HG02798 (cell line): ENCODE measurements at regions not wholly inside any gene's neighbourhood (a gene's known extent, or its start where the extent isn't known, plus 50 kb on each side); places are given as distances from the start of the nearest gene placed in this dataset.
"Not testable (repeated sequence)": the region's sequence is repeated elsewhere in the genome, so short reads cannot be mapped to it uniquely, and the experiment has no call there.

Source experiments
- ATAC-seq: cut with Tn5 transposase; IDR thresholded peaks from one replicate; pipeline ENCODE4 v1.9.1; 2021; ENCODE audit warnings: mild to moderate bottlenecking; ENCODE audit not compliant: unreplicated experiment, poor library complexity

DNA sequence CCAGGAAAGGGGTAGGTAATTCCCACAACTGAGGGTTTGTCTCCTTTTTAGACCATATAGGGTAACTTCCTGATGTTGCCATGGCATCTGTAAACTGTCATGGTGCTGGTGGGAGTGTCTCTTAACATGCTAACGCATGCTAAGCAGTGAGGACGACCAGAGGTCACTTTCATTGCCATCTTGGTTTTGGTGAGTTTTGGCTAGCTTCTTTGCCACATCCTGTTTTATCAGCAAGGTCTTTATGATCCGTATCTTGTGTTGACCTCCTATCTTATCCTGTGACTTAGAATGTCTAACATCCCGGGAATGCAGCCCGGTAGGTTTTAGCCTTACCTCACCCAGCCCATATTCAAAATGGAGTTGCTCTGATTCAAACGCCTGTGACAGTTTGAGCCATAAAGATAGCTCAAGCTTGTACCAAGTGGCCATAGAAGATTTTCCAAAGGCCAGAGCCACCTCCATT, 176.0 kb upstream of the NAMPT start:
- ATAC-seq = no peak

DNA sequence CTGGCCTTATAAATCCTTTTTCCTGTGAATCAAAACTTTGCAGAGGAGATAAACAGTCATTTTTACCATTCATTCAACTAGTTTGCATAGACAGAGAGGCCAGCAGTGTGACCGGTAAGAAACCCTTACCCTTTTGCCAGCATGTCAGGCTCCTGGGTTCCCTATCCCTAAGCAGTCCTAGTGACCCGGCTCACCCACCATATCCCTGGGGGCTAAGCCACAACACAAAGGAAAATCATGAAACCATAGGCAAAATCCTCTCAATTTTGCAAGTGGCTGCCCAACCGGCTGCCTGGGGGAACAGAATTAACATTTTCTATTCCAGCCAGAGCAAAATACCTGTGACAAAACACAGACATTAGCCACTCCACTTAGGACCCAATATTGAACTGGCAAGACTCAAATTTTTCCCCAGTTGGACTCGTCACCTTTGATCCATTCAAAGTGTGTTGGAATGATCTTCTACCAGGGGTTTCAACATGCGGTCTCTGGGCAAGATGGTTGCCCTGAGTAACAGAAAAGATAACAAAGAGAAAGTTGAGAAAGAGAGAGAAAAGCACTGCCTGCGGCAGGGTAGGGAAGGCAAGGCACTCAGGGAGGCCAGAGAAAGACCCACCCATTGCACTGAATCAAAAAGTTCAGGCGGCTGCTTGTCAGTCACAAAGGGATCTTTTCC, 174.8 kb upstream of the NAMPT start:
- no peak for ATAC-seq

DNA sequence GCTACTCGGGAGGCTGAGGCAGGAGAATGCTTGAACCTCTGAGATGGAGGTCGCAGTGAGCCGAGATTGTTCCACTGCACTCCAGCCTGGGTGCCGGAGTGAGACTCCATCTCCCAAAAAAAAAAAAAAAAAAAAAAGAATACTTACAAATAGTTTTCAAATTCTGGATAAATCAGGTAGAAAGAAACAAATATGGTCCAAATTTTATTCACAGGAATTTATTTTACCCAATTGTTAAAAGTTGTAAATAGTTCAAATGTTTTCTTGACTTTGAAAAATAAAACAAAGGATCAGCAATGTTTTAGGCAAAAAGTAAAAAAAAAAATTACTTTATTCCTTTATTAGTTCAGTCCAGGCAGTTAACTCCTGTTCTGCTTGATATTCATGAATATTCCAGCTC, 172.9 kb upstream of the NAMPT start:
- ATAC-seq = no peak

DNA sequence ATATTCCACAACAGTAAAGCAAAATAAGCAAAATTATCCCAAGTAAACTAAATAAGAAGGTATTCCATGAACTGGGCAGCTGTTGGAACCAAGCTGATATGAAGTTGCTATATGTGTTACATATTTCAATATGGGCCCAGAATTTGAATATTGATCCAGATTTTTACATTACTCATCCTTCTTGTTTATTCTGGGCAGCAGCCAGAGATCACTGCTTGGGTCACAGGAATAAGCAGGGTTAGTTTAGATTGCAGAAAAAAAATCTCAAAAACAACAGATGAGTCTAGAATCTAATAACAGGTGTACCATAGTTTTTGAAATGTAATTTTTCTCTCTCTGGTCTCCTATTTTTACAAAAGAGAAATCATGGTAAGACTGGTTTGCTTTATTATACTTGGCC, 171.5 kb upstream of the NAMPT start:
- no peak for ATAC-seq

DNA sequence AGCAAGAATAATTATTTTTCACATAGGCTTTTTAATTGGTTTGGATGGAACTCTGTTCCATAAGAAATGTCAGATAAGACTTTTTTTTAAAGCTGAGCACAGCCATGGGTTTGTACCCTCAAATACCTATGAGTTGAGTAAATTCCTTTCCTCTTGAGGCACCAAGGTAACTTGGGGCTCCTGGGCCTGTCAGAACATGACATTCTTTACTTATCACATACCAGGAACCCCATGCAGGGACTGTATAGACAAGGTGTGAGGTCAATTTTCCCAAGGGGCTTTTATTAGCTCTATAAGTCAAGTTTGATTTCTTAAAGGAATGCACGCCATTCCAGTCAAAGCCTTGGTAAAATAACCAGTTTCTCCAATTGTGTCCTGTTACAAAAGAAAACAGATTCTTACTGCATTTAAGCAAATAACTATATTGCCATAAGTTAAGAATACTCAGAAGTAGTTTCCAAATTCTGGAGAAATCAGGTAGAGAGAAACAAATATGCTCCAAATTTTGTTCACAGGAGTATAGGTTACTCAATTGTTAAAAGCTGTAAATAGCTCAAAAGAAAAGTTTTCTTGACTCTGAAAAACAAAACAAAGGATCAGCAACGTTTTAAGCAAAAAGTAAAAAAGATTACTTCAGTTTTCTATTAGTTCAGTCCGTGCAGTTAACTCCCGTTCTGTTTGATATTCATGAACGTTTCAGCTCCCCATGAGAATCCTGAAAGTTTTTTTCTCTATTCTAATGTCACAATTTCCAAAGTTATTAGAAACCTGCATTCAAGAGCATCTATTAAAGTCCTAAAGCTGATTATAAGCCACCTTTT, 167.5 kb upstream of the NAMPT start:
- ATAC-seq = no peak

DNA sequence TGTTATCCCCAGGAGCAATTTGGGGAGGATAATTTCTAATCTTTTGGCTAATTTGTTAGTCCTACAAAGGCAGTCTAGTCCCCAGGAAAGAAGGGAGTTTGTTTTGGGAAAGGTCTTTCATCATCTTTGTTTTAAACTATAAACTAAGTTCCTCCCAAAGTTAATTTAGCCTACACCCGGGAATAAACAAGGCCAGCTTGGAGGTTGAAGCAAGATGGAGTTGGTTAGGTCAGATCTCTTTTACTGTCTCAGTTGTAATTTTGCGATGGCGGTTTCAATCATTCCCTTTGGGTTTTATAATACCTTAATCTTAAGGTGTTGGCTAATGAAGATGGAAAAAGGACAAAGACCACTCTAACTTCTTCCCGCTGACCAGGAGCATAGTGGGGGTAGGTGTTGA, 166.4 kb upstream of the NAMPT start:
- no peak for ATAC-seq

DNA sequence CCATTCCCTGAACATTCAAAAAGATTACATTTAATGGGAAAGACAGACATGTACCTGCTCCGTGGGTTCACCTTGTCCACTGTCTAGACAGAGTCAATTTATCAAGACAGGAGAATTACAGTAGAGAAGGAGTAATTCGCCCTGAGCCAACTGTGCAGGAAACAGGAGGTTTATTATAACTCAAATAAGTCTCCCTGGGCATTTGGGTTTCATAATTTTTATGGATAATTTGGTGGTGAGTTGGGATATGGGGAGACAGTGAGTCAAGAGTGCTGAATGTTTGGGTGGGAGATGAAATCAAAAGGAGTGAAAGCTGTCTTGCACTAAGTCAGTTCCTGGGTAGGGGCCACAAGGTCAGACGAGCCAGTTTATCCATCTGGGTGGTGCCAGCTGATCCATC, 165.9 kb upstream of the NAMPT start:
- no peak for ATAC-seq

DNA sequence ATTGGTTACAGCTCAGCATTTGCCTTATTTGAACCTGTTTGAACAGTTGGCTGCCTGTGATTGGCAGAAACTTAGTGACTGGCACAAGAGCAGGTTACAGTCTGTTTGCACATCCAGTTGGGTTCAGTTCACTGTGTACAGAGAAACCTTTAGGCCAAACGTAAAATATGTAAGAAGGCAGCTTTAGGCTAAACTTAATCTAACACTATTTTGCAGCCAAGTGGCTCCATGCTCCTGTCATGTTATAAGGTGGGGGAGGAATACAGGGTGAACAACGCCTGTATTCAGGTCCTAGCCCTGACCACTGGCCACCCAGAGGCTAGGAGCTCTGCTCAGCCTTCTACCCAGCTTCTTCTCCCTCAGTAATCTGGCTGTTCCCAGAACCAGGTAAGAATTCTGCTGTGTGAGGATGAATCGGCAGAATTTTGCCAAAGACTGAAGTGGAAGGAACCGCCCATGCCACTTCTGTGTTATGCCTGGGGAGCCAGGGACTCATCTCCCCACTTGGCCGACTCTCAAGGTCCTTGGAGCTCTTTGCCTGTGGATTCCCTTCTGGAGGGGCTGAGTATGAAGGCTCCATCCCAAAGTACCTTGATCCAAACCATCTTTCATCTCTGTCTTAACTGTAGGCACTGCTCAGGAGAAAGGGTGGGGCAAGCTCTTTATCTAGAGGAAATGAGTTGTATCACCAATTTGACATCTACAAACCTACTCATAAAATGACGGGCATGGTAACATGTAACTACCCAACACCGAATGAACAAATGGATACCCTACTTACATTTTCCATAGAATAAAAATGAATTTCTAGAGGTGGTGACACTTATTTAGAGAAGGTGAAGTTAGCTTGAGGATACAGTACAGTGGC, 164.4 kb upstream of the NAMPT start:
- no peak for ATAC-seq

DNA sequence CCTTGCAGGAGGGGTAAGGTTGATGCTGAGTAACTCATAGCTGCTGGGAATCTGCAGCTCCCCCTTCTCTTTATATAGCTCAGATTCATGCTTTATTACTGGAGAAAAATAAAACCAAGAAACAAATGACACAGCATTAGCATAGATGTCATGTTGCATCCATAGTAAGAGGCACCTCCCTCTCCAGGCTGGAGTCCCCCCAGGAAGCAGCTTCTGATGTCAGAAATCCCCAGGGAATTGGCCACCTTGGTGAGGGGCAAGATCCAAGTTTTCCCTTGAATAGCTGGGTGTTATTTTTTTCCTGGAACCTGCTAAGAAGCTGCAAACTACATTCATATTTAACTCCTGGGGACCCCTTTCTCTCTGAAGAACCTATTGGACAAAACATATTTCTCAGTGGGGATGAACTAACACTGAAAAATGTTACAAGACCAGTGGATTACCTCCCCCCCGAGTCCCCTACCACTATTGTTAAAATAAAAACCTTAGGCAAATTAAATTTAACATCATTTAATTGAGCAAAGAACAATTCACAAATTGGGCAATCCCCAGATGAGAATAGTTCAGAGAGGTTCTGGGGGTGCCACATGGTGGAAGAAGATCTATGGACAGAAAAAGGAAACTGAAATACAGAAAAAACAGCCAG, 163.7 kb upstream of the NAMPT start:
- no peak for ATAC-seq

DNA sequence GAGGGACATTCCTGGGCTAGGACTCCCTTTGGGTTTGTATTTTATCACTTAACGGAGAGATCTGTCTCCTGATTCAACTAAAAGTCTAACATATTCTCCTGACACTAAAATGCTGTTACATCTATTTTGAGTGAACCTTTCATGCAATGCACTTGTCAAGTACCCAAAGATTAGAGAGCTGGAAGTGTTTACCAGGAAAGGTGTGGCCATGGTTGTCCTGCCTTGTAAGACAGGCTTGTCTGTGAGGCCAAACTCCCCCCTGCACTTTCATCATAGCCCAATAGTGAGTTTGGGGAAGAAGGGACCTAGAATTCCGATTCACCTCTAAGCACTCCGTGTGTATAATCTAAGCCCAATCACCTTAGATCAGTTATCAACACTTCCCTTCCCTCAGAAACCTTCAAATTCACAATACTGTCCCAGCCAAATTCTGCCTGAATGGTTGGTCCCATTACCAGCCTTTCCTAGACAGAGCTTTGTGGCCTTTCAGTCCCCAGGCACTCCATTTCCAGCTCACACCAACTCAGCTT, 162.6 kb upstream of the NAMPT start:
- no peak for ATAC-seq

DNA sequence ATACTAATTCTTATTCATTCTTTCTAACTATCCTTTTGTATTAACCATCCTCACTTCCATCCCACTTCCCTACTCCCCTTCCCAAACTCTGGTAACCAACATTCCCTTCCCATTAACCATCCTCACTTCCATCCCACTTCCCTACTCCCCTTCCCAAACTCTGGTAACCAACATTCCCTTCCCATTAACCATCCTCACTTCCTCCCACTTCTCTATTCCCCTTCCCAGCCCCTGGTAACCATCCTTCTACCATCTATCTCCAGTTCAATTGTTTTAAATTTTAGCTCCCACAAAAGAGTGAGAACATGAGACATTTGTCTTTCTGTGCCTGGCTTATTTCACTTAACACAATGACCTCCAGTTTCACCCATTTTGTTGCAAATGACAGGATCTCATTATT, 160.6 kb upstream of the NAMPT start:
- ATAC-seq = not testable (repeated sequence)

DNA sequence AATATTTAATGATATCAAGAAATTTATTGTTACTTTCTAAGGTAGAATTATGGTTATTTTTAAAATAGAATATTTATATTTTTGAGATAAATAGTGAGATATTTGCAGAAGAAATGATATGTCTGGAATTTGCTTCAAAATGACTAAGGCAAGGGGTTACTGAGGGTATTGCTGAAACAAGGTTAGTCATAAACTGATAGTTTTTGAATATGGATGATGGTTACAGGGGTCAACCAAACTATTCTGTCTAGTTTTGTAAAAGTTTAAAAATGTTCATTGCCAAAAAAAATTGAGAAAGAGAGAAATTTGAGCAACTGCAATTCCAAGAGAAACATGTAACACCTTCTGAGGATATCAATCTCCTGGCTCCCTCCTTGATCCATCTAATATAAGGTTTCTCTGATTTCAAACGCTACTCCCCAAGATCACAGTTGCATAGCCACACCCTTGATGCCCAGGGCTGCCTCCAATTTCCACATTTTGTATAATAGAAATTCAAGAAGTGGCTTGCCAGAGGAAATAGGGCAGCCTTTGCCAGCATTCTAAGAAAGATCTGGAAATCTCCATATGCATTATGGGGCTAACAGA, 159.4 kb upstream of the NAMPT start:
- no peak for ATAC-seq

DNA sequence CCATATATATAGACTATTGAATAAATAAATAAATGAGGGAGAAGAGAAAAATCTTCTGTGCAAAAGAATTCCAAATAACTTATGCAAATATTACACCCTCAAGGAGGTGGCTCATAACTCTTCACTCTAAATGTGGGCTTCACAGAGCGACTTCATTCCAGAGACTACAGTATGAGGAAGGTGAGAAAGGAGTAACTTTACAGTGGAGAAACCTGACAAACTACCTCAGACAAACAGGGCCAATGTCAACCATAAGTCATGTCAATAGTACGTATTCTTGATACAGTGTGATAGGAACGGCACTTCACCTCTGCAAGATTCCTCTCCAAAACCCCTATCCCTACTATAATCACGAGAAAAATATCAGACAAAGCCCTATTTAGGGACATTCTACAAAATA, 158.4 kb upstream of the NAMPT start:
- no peak for ATAC-seq

DNA sequence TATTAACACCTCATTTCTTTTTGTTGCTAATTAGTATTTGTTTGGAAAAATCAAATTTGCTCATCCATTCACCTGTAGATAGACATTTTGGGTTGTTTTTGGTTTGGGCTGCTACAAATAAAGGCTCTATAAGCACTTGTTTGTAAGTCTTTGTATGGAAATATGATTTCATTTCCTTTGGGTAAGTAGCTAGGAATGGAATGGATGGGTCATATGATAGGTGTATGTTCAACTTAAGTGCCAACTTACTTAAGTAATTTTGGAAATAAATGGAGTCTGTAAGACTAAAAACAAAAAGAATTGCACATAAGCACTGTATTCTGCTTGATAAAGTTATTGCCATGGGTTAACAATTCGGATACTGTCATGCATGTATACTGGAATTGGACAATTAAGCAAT, 157.7 kb upstream of the NAMPT start:
- no peak for ATAC-seq

DNA sequence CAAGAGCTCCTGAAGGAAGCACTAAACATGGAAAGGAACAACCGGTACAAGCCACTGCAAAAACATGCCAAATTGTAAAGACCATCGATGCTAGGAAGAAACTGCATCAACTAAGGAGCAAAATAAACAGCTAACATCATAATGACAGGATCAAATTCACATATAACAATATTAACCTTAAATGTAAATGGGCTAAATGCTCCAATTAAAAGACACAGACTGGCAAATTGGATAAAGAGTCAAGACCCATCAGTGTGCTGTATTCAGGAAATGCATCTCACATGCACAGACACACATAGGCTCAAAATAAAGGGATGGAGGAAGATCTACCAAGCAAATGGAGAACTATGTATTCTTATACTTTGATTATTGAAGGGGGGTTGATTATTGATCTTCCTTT, 156.6 kb upstream of the NAMPT start:
- ATAC-seq = not testable (repeated sequence)

DNA sequence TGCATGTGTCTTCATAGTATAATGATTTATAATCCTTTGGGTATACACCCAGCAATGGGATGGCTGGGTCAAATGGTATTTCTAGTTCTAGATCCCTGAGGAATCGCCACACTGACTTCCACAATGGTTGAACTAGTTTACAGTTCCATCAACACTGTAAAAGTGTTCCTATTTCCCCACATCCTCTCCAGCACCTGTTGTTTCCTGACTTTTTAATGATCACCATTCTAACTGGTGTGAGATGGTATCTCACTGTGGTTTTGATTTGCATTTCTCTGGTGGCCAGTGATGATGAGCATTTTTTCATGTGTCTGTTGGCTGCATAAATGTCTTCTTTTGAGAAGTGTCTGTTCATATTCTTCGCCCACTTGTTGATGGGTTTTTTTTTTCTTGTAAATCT, 152.2 kb upstream of the NAMPT start:
- not testable (repeated sequence) for ATAC-seq

DNA sequence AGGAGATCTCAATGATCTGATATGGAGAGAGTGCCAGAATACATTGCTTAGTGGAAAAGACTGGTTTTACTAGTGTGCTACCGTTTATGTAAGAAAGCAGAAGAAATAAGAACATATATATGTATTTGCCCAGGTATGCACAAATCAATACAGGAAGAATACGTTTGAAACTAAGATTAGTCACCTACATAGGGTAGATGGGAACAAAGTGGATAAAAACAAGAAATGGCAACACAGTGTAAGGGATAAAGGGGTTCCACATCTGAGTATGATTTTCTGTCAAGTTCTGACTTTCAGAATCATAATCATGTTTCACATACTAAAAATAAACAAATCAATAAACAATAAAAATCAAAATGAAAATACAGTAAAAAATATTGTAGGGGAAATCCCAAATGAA, 148.6 kb upstream of the NAMPT start:
- ATAC-seq = no peak

DNA sequence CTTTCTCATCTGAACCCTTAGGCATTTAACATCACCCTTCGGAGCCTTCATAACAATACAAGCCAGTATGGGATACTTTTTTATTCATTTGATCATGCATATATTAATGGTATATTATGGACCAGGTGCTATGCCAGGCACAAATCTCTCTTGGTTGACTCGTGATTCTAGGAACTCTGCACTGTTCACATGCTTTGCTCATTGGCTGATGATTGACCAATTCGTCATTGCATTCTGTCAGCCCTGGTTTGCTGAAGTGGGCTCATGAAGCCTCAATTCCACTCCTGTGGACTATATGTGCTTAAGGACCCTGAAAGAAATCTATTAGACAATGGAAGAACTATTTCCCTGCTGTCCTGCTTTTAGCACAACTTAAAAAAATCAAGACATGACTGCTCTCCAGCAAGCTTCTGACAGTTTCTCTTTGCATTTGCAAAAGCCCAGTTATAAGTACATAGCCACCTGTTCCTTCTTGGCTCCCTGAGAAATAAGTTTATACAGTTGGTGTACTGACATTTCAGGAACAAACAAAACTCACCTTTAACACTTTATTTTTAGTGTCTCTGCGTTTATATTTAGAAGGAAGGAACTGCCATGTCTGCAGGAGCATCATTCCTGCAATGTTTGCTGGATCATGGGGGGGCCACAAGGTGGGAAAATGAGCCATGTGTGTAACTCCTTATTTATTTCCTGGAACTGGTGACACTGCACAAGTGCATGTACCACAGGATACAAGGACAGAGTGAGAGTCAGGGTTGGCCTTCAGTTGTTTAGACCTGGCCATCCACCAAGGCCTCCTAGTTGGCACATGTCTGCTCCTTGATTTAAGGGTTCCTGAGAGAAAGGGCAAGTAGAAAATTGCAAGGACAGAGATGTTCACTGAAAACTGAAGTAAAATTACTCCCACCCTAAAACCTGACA, 146.0 kb upstream of the NAMPT start:
- ATAC-seq = no peak

DNA sequence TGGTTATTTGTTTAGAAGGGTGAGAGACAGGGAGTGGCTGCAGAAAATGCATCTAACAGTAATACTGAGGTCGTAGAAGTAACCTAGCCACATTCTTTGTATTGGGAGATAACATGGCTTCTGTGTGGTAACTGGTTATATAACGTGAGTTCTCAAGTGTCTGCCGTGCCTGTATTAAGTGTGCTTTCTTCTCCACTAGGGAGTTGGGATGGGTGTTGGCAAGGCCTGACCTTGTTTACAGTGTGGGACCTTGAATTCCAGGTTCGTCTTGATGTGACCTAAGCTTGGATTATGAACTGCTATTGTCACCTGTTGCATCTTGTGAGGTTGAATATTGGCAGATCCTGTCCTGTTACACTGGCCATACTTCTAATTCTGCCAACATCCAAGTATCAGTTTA, 145.3 kb upstream of the NAMPT start:
- no peak for ATAC-seq
